DND-41 (cell line): ENCODE measurements at regions not wholly inside any gene's neighbourhood (a gene's known extent, or its start where the extent isn't known, plus 50 kb on each side); places are given as distances from the start of the nearest gene placed in this dataset.

Experiments
- ATAC-seq: fragments of 200-7000 bp; cut with Tn5 transposase; 3 replicates; pipeline ENCODE4 v1.9.1; 2021; ENCODE audit warnings: low read depth; ENCODE audit not compliant: insufficient read depth
- DNase-seq: peaks from one replicate; pipeline ENCODE4 v3.0.0-alpha.2; 2020
- H2AFZ ChIP-seq: 2 replicates; pipeline ENCODE4 v1.6.0; 2012; ENCODE audit warnings: low read depth, low read length
- H3K27ac ChIP-seq: 2 replicates; pipeline ENCODE4 v1.5.1; 2012; ENCODE audit warnings: low read length, inconsistent platforms
- H3K27me3 ChIP-seq: fragments of 200-600 bp; sonication (generic); 2 replicates; pipeline ENCODE4 v1.6.0; 2012; ENCODE audit warnings: low read length, mild to moderate bottlenecking, inconsistent platforms; ENCODE audit not compliant: insufficient read depth, poor library complexity
- H3K36me3 ChIP-seq: 2 replicates; pipeline ENCODE4 v1.5.1; 2012; ENCODE audit warnings: low read length, inconsistent platforms; ENCODE audit not compliant: insufficient read depth
- H3K4me1 ChIP-seq: 2 replicates; pipeline ENCODE4 v1.5.1; 2012; ENCODE audit warnings: mild to moderate bottlenecking, low read length; ENCODE audit not compliant: insufficient read depth
- H3K4me2 ChIP-seq: 2 replicates; pipeline ENCODE4 v1.6.0; 2012; ENCODE audit warnings: mild to moderate bottlenecking, moderate library complexity, low read length, inconsistent platforms; ENCODE audit not compliant: insufficient read depth
- H3K4me3 ChIP-seq, 2 experiments: fragments of 200-600 bp in 1 of 2; shearing (Covaris generic) in 1 of 2; 2 replicates each; pipeline ENCODE4 v1.5.1; 2012 to 2016; ENCODE audit warnings: inconsistent platforms in 2 of 2, low read length in 2 of 2, mild to moderate bottlenecking in 2 of 2, low read depth in 1 of 2, moderate library complexity in 1 of 2
- H3K79me2 ChIP-seq: 2 replicates; pipeline ENCODE4 v1.6.0; 2012; ENCODE audit warnings: low read length, inconsistent platforms; ENCODE audit not compliant: insufficient read depth
- H3K9ac ChIP-seq: 2 replicates; pipeline ENCODE4 v1.6.0; 2012; ENCODE audit warnings: low read depth, mild to moderate bottlenecking, inconsistent platforms, low read length, moderate library complexity
- H3K9me3 ChIP-seq: 2 replicates; pipeline ENCODE4 v1.5.1; 2012; ENCODE audit warnings: low read length, moderate library complexity, mild to moderate bottlenecking, inconsistent platforms; ENCODE audit not compliant: insufficient read depth, severe bottlenecking
- H4K20me1 ChIP-seq: 2 replicates; pipeline ENCODE4 v1.6.0; 2012; ENCODE audit warnings: low read length; ENCODE audit not compliant: insufficient read depth
- EZH2 ChIP-seq: IDR thresholded peaks from 3 replicates; pipeline ENCODE4 v1.6.1; 2012; ENCODE audit warnings: borderline replicate concordance, low read depth, mild to moderate bottlenecking, moderate library complexity, low read length, inconsistent platforms; ENCODE audit not compliant: severe bottlenecking
- TF ChIP-seq, protein P1 (sequence below): IDR thresholded peaks from 2 replicates; pipeline ENCODE4 v1.5.1; 2012; ENCODE audit warnings: borderline replicate concordance, low read length, moderate library complexity, mild to moderate bottlenecking; ENCODE audit not compliant: poor library complexity, severe bottlenecking; ENCODE audit errors: extremely low read depth

DNA sequence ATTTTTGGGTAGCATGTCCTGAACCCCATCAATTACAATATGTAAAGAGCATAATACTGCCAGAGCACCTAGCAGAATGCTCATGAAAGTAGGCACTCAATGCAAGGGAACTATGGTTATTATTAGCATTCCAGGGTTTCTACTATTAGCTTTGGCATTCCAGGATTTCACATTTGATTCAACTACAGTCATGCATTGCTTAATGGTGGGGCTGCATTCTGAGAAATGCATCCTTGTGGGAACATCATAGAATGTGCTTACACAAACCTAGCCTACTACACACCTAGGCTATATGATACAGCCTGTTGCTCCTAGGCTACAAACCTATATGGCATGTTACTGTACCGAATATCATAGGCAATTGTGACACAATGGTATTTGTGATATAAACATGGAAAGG is 247.8 kb downstream of the CD83 start:
- Histone ChIP-seq H3K27ac (no peak overlapping the region), H3K36me3 (no peaks in the 10 kb centered on the region), H4K20me1 (no peaks in the 10 kb centered on the region), H3K4me3 (no peak overlapping the region), H3K4me1 (no peaks in the 10 kb centered on the region), H3K4me2 (no peak overlapping the region), H3K79me2 (no peaks in the 10 kb centered on the region), H2AFZ (no peak overlapping the region), H3K9me3 (no peaks in the 10 kb centered on the region), H3K27me3 (no peaks in the 10 kb centered on the region), H3K9ac (no peak overlapping the region)
- DNase-seq: no peak
- no peak for ATAC-seq
- TF ChIP-seq, protein P1, sequence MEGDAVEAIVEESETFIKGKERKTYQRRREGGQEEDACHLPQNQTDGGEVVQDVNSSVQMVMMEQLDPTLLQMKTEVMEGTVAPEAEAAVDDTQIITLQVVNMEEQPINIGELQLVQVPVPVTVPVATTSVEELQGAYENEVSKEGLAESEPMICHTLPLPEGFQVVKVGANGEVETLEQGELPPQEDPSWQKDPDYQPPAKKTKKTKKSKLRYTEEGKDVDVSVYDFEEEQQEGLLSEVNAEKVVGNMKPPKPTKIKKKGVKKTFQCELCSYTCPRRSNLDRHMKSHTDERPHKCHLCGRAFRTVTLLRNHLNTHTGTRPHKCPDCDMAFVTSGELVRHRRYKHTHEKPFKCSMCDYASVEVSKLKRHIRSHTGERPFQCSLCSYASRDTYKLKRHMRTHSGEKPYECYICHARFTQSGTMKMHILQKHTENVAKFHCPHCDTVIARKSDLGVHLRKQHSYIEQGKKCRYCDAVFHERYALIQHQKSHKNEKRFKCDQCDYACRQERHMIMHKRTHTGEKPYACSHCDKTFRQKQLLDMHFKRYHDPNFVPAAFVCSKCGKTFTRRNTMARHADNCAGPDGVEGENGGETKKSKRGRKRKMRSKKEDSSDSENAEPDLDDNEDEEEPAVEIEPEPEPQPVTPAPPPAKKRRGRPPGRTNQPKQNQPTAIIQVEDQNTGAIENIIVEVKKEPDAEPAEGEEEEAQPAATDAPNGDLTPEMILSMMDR: no peak
- TF ChIP-seq EZH2: no peak

DNA sequence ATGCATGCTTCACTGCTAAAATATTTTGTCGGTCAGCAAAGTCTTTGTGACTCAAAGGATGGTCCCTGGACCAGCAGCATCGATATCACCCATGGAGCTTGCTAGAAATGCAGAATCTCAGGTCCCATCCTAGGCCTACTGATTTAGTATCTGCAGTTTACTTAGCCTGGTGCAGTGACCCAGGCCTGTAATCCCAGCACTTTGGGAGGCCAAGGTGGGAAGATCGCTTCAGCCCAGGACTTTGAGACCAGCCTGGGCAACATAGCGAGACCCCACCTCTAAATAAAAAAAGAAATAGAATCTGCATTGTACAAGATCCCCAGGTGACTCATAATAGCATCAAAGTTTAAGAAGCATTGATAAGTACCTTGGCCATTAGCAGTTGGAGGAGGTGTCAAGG is 248.7 kb downstream of the CD83 start:
- DNase-seq (no peak), ATAC-seq (no peak)
- Histone ChIP-seq H3K9me3 (no peaks in the 10 kb centered on the region), H3K4me3 (no peak overlapping the region), H3K9ac (no peak overlapping the region), H3K4me1 (0 out of 2 replicates have a peak, but pooled peaks cover under 1% of the 10 kb centered on the region), H4K20me1 (no peaks in the 10 kb centered on the region), H3K4me2 (no peak overlapping the region), H3K27me3 (no peaks in the 10 kb centered on the region), H3K36me3 (no peaks in the 10 kb centered on the region), H2AFZ (no peak overlapping the region), H3K79me2 (no peaks in the 10 kb centered on the region), H3K27ac (no peak overlapping the region)
- TF ChIP-seq EZH2: no peak
- TF ChIP-seq, protein P1: no peak

DNA sequence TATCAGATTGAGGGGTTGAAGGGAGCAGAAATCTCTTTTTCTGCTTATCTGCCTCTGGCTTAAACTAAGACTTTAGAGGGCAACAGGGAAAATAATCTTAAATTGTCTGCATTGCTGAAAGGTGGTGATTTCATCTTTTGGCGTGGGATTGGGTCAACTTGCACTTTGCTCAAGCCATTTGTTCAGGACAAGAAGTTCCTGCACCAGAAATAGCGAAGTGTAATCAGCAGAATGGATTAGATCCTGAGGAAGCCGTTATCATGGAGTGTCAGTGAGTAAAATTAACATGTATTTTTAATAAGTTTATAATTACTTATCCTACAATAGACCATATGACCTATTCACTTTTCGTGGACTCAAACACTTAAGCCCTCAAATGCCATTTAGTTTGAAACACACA is 249.3 kb downstream of the CD83 start:
- H3K36me3 ChIP-seq: no peaks in the 10 kb centered on the region
- H3K4me2 ChIP-seq: no peak overlapping the region
- no peaks in the 10 kb centered on the region for H4K20me1 ChIP-seq
- 0 out of 2 replicates have a peak, but pooled peaks cover 2% of the 10 kb centered on the region for H3K4me1 ChIP-seq
- no peak overlapping the region for H3K9ac ChIP-seq
- H3K9me3 ChIP-seq: no peaks in the 10 kb centered on the region
- no peak overlapping the region for H3K4me3 ChIP-seq
- TF ChIP-seq, protein P1: no peak
- TF ChIP-seq EZH2: no peak
- no peaks in the 10 kb centered on the region for H3K79me2 ChIP-seq
- no peak overlapping the region for H2AFZ ChIP-seq
- H3K27ac ChIP-seq: no peak overlapping the region
- no peak for ATAC-seq
- H3K27me3 ChIP-seq: no peaks in the 10 kb centered on the region
- DNase-seq: no peak

GRCh38 chr6:14367296-14367695 is 249.7 kb downstream of the CD83 start:
- no peak overlapping the region for H3K27ac ChIP-seq
- H3K9ac ChIP-seq: no peak overlapping the region
- ATAC-seq (no peak), DNase-seq (no peak)
- 0 out of 2 replicates have a peak, but pooled peaks cover 2% of the 10 kb centered on the region for H3K4me1 ChIP-seq
- H4K20me1 ChIP-seq: no peaks in the 10 kb centered on the region
- H3K4me2 ChIP-seq: no peak overlapping the region
- no peak overlapping the region for H2AFZ ChIP-seq
- H3K4me3 ChIP-seq: no peak overlapping the region
- no peaks in the 10 kb centered on the region for H3K9me3 ChIP-seq
- H3K79me2 ChIP-seq: no peaks in the 10 kb centered on the region
- H3K27me3 ChIP-seq: no peaks in the 10 kb centered on the region
- TF ChIP-seq EZH2: no peak
- TF ChIP-seq, protein P1: no peak
- H3K36me3 ChIP-seq: no peaks in the 10 kb centered on the region
